Spinal cord (tissue), 9 donors: ENCODE measurements at regions not wholly inside any gene's neighbourhood (a gene's known extent, or its start where the extent isn't known, plus 50 kb on each side); places are given as distances from the start of the nearest gene placed in this dataset.

Experiments used
- DNase-seq, 6 donors: peaks; one replicate each; pipeline versions ENCODE4 v3.0.0 to v3.0.0-alpha.2; 2013 to 2015; ENCODE audit warnings: low spot score in 6 of 6, low read depth in 4 of 6
- H3K27ac ChIP-seq: one replicate; pipeline ENCODE4 v1.5.1; 2013; ENCODE audit warnings: low read depth, low read length, control low read depth
- H3K27me3 ChIP-seq: one replicate; pipeline ENCODE4 v1.6.1; 2013; ENCODE audit warnings: low read length; ENCODE audit not compliant: control insufficient read depth, insufficient read depth
- H3K36me3 ChIP-seq: one replicate; pipeline ENCODE4 v1.6.1; 2013; ENCODE audit warnings: low read length; ENCODE audit not compliant: control insufficient read depth, insufficient read depth
- H3K4me1 ChIP-seq: one replicate; pipeline ENCODE4 v1.6.1; 2013; ENCODE audit warnings: low read length; ENCODE audit not compliant: control insufficient read depth, insufficient read depth
- H3K4me3 ChIP-seq: one replicate; pipeline ENCODE4 v1.5.1; 2013; ENCODE audit warnings: low read depth, low read length, control low read depth
- H3K9me3 ChIP-seq: one replicate; pipeline ENCODE4 v1.6.1; 2013; ENCODE audit warnings: low read length; ENCODE audit not compliant: control insufficient read depth, insufficient read depth
- WGBS: methylation state at CpG from one replicate; pipeline ENCODE4 v1.1.5; 2013; ENCODE audit warnings: missing lambda C conversion rate; ENCODE audit not compliant: insufficient coverage; 5-methylcytosine and 5-hydroxymethylcytosine counted together
- donor health status: healthy.

DNA sequence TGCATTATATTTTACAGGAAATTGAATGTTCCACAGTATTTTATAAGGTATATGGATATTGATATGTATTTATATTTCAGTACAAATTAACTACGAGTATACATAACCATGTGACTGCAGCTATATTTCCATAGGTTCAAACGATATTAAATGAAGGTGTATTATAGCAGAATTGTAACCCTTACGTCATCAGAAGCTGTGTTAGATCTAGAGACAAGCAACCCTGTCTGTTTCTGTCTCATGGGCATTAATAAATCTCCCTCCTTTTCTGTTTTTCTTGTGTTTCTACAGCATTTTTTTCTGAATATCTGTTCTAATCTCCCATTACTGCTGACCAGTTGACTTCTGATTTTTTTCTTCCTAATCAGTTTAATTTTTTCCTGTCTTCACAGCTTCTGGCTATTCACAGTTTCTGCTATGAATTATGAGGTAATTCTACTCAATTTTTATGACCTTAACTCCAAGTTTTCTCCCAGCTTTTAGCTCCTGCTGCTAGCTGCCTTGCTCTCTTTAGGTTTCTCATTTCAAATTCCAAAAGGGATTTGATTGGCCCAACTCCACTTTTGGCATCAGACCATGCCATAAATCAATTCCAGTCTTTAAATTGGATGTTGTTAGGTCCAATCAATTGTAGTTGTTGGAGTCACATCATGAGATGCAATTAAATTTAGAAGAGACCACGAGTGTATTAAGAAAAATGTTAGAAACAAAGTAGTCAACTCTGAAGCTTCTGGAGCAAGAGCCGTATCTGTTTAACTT, 277.5 kb upstream of the ZSWIM2 start:
- H3K4me3 ChIP-seq: no peak overlapping the region
- H3K27ac ChIP-seq: no peak overlapping the region
- H3K27me3 ChIP-seq: no peaks in the 10 kb centered on the region
- no peaks in the 10 kb centered on the region for H3K4me1 ChIP-seq
- no CpG with 5 or more reads among the region's 5 CpGs for WGBS
- H3K36me3 ChIP-seq: no peaks in the 10 kb centered on the region
- peak in 1 of 6 donors; percentile 46 for DNase-seq
- no peaks in the 10 kb centered on the region for H3K9me3 ChIP-seq

DNA sequence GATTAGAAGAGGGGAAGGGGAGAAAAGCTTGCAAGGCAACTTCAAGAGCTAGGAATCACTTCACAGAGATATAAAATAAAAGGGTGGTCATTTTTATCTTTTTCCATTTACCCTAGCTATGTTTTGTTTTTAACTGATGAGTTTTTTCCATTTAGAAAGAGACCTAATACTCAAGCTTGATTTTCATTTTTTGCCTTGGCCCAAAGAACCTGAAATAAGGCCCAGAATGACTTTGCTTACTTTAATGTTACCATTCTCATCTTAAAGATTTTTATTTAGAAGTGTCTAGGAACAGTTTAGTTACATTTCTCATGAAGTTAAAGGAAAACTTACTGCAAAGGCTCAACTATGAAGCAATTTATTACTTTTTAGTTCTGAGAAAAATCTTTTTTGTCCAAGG, 276.3 kb upstream of the ZSWIM2 start:
- Histone ChIP-seq H3K27ac (no peak overlapping the region), H3K4me1 (no peaks in the 10 kb centered on the region), H3K27me3 (no peaks in the 10 kb centered on the region), H3K9me3 (no peaks in the 10 kb centered on the region), H3K36me3 (no peaks in the 10 kb centered on the region), H3K4me3 (no peak overlapping the region)
- no peak for DNase-seq

DNA sequence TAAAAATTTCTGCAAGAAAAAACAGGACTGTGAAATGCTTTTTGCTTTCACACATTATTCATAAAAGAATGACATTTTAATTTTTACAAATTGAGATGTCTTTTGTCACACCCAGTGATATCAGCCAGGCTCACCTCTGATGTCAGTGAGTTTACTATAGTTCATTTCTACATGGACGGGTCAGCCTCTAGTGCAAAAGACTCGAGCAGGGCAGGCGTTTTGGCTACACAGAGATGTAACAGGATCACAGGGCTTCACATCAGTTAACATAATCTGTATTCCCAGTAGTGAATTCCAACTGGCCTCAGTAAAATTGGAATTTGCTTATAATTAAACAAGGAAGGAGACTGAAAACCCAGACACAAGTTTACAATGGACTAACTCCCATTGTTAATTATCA, 275.6 kb upstream of the ZSWIM2 start:
- H3K27ac ChIP-seq: no peak overlapping the region
- no peaks in the 10 kb centered on the region for H3K4me1 ChIP-seq
- no peaks in the 10 kb centered on the region for H3K9me3 ChIP-seq
- no peaks in the 10 kb centered on the region for H3K36me3 ChIP-seq
- no peaks in the 10 kb centered on the region for H3K27me3 ChIP-seq
- no CpG with 5 or more reads among the region's 3 CpGs for WGBS
- no peak overlapping the region for H3K4me3 ChIP-seq
- no peak for DNase-seq

DNA sequence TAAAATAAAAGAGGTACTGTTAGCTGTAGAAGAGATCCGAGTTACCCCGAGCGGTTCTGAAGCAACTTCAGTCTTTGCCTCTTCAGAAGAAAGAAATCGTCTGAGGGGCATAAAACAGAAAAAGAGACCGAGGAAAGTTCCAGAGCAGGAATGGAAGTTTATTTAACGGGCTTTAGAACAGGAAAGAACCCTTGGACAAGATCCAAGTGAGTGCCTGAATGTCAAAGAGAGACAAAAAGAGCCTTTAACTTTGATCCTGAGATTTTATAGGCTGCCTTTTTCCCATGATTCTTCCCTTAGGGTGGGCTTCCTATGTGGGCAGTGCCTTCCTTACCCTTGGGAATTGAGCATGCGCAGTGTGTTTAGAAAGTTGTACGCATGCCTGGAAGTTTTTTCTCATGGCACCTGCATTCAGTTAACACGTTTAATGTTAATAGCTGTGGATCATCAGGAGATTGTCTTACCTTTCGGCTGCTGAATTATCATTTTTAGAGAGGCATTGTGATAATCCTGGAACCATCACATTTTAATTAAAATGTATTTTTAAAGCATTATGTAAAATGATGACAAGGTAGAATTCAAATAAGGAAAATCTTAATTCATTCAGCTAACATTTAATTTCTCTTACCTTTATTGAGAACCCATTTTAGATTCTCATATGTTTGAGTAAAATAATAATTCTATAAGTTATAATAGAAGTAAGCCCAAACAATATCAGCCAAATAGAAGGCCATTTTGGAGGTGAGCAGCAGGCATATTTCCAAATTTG, 269.5 kb upstream of the ZSWIM2 start:
- no peak for DNase-seq
- Histone ChIP-seq H3K4me3 (no peak overlapping the region), H3K4me1 (no peaks in the 10 kb centered on the region), H3K27me3 (no peaks in the 10 kb centered on the region), H3K36me3 (no peaks in the 10 kb centered on the region), H3K9me3 (no peaks in the 10 kb centered on the region), H3K27ac (no peak overlapping the region)
- WGBS: 68% methylated on average over 6 of the region's 10 CpGs

DNA sequence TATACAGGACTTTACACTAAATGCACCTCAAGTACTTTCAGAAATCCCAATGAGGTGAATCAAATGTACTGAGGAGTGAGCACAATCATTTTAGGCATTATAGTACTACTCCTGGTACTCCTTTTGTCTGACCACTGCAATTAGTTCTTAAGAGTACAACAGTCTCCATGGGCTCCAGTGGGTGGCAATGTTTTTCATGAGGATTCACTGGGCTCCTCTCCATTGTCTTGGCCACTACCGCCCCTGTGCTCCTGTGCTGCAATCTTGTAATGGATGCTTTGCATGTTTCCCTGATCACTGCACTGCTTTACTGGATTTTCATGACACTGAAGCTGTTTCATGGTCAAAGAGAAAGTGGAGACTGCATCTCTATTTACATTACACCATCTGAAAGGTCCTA, 268.5 kb upstream of the ZSWIM2 start:
- H3K9me3 ChIP-seq: no peaks in the 10 kb centered on the region
- H3K36me3 ChIP-seq: no peaks in the 10 kb centered on the region
- no peaks in the 10 kb centered on the region for H3K27me3 ChIP-seq
- DNase-seq: no peak
- no peak overlapping the region for H3K4me3 ChIP-seq
- H3K27ac ChIP-seq: no peak overlapping the region
- WGBS: 80% methylated on average over 1 of the region's 1 CpG
- no peaks in the 10 kb centered on the region for H3K4me1 ChIP-seq

DNA sequence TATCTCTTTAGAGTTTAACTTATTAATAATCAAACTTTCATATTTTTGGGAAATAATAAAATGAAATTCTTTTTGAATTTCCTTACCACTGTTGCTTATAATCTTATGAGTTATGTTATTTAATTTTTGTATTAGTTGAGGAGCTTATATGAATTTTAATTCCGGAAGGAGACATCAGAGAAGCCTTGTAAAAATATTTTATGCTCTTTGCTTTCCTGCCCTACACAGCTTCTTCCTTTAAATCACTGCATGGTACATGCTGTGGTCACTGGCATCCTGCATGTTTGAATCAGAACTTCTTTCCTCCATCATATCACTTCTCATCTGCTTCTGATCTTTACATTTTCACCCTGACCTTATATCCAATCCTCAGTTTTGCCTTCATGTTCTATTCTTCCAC, 266.7 kb upstream of the ZSWIM2 start:
- H3K27ac ChIP-seq: no peak overlapping the region
- no CpG with 5 or more reads among the region's 1 CpG for WGBS
- H3K4me1 ChIP-seq: no peaks in the 10 kb centered on the region
- H3K36me3 ChIP-seq: no peaks in the 10 kb centered on the region
- no peaks in the 10 kb centered on the region for H3K9me3 ChIP-seq
- no peak for DNase-seq
- H3K4me3 ChIP-seq: no peak overlapping the region
- no peaks in the 10 kb centered on the region for H3K27me3 ChIP-seq

DNA sequence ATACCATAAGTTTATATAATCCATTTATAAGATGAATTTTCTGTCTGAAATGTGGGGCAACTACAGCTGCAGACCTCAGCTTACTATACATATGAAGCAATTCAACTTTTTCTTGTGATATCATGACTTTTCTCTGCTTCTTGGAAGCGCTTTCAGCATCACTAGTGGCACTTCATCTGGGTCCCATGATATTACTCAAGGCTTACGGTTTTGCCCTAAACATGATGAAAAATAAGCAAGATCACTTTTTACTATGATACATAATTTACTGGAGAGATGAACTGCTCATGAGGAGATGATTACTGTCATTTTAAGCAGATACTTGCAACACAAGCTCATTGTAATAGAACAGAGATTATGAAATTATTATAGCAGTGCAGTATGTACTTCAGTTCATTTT, 258.0 kb upstream of the ZSWIM2 start:
- H3K27ac ChIP-seq: no peak overlapping the region
- no peaks in the 10 kb centered on the region for H3K4me1 ChIP-seq
- H3K4me3 ChIP-seq: no peak overlapping the region
- no peaks in the 10 kb centered on the region for H3K27me3 ChIP-seq
- no CpG with 5 or more reads among the region's 2 CpGs for WGBS
- no peaks in the 10 kb centered on the region for H3K36me3 ChIP-seq
- no peak for DNase-seq
- no peaks in the 10 kb centered on the region for H3K9me3 ChIP-seq

DNA sequence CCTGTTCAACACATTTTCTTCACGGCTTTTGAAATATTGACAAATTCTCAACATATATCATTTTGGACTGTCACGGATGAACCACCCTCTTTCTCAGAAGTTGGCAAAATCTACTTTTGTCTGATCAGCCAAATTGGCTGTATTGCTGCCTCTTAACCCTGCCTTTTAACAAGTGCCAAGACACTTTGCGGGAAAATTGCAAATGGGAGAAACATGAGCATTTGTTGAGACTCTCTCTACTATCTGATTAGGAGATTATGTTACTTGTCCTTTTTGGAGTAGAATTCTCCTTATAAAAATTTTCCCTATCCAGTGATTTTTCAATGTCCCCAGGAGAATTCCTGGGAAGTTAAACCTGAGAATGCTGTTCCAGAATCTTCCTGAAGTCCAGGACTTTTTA, 256.2 kb upstream of the ZSWIM2 start:
- Histone ChIP-seq H3K27ac (no peak overlapping the region), H3K27me3 (no peaks in the 10 kb centered on the region), H3K9me3 (no peaks in the 10 kb centered on the region), H3K4me3 (no peak overlapping the region), H3K4me1 (no peaks in the 10 kb centered on the region), H3K36me3 (no peaks in the 10 kb centered on the region)
- peak in 1 of 6 donors; percentile 41 for DNase-seq
- WGBS: 67% methylated on average over 1 of the region's 3 CpGs

DNA sequence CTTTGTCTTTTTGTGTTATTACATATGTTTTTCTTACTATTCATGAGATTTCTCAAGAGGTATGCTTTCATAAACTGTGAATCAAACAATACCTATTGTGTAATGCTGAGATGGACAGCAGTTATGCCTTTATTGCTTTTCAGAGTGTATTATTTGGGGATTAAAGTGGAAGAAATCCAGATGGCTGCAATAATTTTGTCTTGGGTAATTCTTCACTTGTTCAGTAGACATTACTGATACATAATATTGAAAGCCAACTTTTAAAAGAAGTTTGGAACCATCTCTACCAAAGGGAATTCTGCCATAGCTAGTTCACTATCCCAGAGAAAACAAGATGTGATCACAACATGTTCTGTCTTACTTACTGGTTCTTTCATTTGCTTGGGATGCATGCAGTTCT, 253.4 kb upstream of the ZSWIM2 start:
- no peaks in the 10 kb centered on the region for H3K36me3 ChIP-seq
- no peaks in the 10 kb centered on the region for H3K4me1 ChIP-seq
- H3K27ac ChIP-seq: no peak overlapping the region
- H3K27me3 ChIP-seq: no peaks in the 10 kb centered on the region
- no peaks in the 10 kb centered on the region for H3K9me3 ChIP-seq
- peak in 1 of 6 donors; percentile 46 for DNase-seq
- no peak overlapping the region for H3K4me3 ChIP-seq

DNA sequence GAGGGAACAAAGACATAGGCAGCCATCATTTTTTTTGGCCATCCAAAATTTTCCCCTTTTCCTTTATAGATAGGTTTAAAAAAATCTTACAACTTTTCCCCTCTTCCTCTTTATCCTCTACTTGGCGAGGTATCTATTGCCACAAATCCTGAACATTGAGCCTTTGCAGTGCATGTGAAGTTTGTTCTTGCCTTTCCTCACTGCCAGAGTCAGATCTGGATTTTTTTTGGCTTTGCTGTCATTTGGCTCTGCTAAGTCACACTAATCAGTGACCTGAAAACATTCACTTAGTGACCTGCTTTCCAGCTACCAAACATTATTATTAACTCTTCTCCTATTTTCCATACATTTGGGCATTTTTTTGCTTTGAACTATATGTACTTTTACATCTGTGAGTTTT, 249.2 kb upstream of the ZSWIM2 start:
- 60% methylated on average over 1 of the region's 1 CpG for WGBS
- Histone ChIP-seq H3K27me3 (no peaks in the 10 kb centered on the region), H3K27ac (no peak overlapping the region), H3K4me1 (no peaks in the 10 kb centered on the region), H3K4me3 (no peak overlapping the region), H3K36me3 (no peaks in the 10 kb centered on the region), H3K9me3 (no peaks in the 10 kb centered on the region)
- DNase-seq: no peak
